H1 (cell line): ENCODE measurements at regions not wholly inside any gene's neighbourhood (a gene's known extent, or its start where the extent isn't known, plus 50 kb on each side); places are given as distances from the start of the nearest gene placed in this dataset.

Source experiments
- CTCF ChIA-PET: fragments of 300-600 bp; sonication (Branson Sonifier 250); formaldehyde crosslinking; loops from one replicate; lab custom pipeline; 2021; ENCODE audit not compliant: partially characterized antibody; lab: Charles Lee
- POLR2A ChIA-PET: fragments of 300-600 bp; sonication (Branson Sonifier 250); formaldehyde crosslinking; loops from one replicate; lab custom pipeline; 2021; ENCODE audit warnings: inconsistent platforms; ENCODE audit not compliant: partially characterized antibody; lab: Charles Lee
- DNase-seq, 2 experiments: peaks; one replicate each; pipeline versions ENCODE4 v3.0.0 to v3.0.0-alpha.2; 2010 to 2022; ENCODE audit warnings: low spot score in 2 of 2, low read depth in 1 of 2, mixed read lengths in 1 of 2
- FAIRE-seq: peaks from 2 replicates; lab custom pipeline; 2011; peaks lifted over from hg19 to GRCh38; lab: Jason Lieb, UNC
- H2AFZ ChIP-seq: 2 replicates; pipeline ENCODE4 v1.8.1; 2012; ENCODE audit warnings: low read length, inconsistent platforms
- H2AK5ac ChIP-seq: 2 replicates; pipeline ENCODE4 v1.6.1; 2013; ENCODE audit warnings: low read depth, low read length
- H2BK120ac ChIP-seq: replicated peaks from 2 replicates; pipeline ENCODE3; 2013; ENCODE audit warnings: low read depth, low read length, inconsistent platforms
- H2BK12ac ChIP-seq: 2 replicates; pipeline ENCODE4 v1.6.1; 2013; ENCODE audit warnings: low read depth, low read length
- H2BK15ac ChIP-seq: 2 replicates; pipeline ENCODE4 v1.6.1; 2013; ENCODE audit warnings: low read length
- H2BK20ac ChIP-seq: 2 replicates; pipeline ENCODE4 v1.6.1; 2013; ENCODE audit warnings: low read length
- H2BK5ac ChIP-seq: 2 replicates; pipeline ENCODE4 v1.6.1; 2013; ENCODE audit warnings: low read depth, low read length
- H3K14ac ChIP-seq: 2 replicates; pipeline ENCODE4 v1.6.1; 2013; ENCODE audit warnings: inconsistent platforms; ENCODE audit not compliant: insufficient read length
- H3K18ac ChIP-seq: 2 replicates; pipeline ENCODE4 v1.6.1; 2013; ENCODE audit warnings: low read length; ENCODE audit errors: extremely low read depth
- H3K23ac ChIP-seq: 2 replicates; pipeline ENCODE4 v1.6.1; 2013; ENCODE audit warnings: inconsistent platforms; ENCODE audit not compliant: insufficient read length
- H3K23me2 ChIP-seq: 2 replicates; pipeline ENCODE4 v1.6.1; 2013; ENCODE audit warnings: low read depth, low read length
- H3K27ac ChIP-seq: 2 replicates; pipeline ENCODE4 v1.6.1; 2011; ENCODE audit warnings: low read depth, low read length, inconsistent platforms
- H3K27me3 ChIP-seq, 4 experiments: replicated peaks in 1 of 4; 1 replicate in 1 of 4; 2 replicates in 3 of 4; pipeline versions ENCODE4 v1.6.1 to v1.8.1; 2011 to 2013; ENCODE audit warnings: low read length in 3 of 4, mild to moderate bottlenecking in 3 of 4, inconsistent platforms in 2 of 4, mixed read lengths in 2 of 4, moderate library complexity in 1 of 4; ENCODE audit not compliant: control insufficient read depth in 3 of 4, insufficient read depth in 3 of 4; ENCODE audit errors: extremely low read depth in 1 of 4
- H3K36me3 ChIP-seq, 4 experiments: 2 replicates each; pipeline versions ENCODE4 v1.6.1 to v1.8.1; 2011 to 2013; ENCODE audit warnings: mild to moderate bottlenecking in 4 of 4, low read length in 3 of 4, moderate library complexity in 2 of 4, control low read depth in 1 of 4, inconsistent platforms in 1 of 4; ENCODE audit not compliant: insufficient read depth in 4 of 4, control insufficient read depth in 2 of 4
- H3K4ac ChIP-seq: replicated peaks from 2 replicates; pipeline ENCODE3; 2013; ENCODE audit warnings: low read length, low read depth, mixed read lengths, inconsistent platforms; ENCODE audit not compliant: insufficient read length
- H3K4me1 ChIP-seq, 4 experiments: replicated peaks in 1 of 4; 1 replicate in 1 of 4; 2 replicates in 3 of 4; pipeline versions ENCODE4 v1.6.1 to v1.8.1; 2011 to 2013; ENCODE audit warnings: low read length in 3 of 4, inconsistent platforms in 2 of 4, mixed read lengths in 1 of 4; ENCODE audit not compliant: insufficient read depth in 4 of 4, control insufficient read depth in 3 of 4
- H3K4me2 ChIP-seq, 2 experiments: 2 replicates each; pipeline versions ENCODE4 v1.6.1 to v1.8.1; 2011 to 2013; ENCODE audit warnings: low read depth in 2 of 2, low read length in 2 of 2, control low read depth in 1 of 2, inconsistent platforms in 1 of 2, mild to moderate bottlenecking in 1 of 2; ENCODE audit not compliant: insufficient read depth in 1 of 2
- H3K4me3 ChIP-seq, 4 experiments: fragments of 200-600, 300-600 bp in 1 of 4; sonication (generic), shearing (Covaris generic), sonication (Bioruptor Twin) in 1 of 4; 2 replicates each; pipeline versions ENCODE4 v1.5.1 to v1.8.1; 2011 to 2016; ENCODE audit warnings: low read length in 4 of 4, low read depth in 3 of 4, control low read depth in 2 of 4, inconsistent platforms in 2 of 4, mild to moderate bottlenecking in 2 of 4, mixed read lengths in 1 of 4, moderate library complexity in 1 of 4; ENCODE audit not compliant: insufficient read depth in 2 of 4; ENCODE audit errors: extremely low read depth in 1 of 4
- H3K56ac ChIP-seq: replicated peaks from 2 replicates; pipeline ENCODE3; 2013; ENCODE audit warnings: low read depth, mild to moderate bottlenecking, mixed read lengths, low read length, inconsistent platforms; ENCODE audit not compliant: insufficient read length
- H3K79me1 ChIP-seq: 2 replicates; pipeline ENCODE4 v1.6.1; 2013; ENCODE audit warnings: low read depth, low read length, control low read depth
- H3K79me2 ChIP-seq, 2 experiments: 2 replicates each; pipeline versions ENCODE4 v1.6.1 to v1.8.1; 2012 to 2013; ENCODE audit warnings: low read length in 2 of 2, mild to moderate bottlenecking in 2 of 2, inconsistent platforms in 1 of 2; ENCODE audit not compliant: insufficient read depth in 2 of 2, control insufficient read depth in 1 of 2
- H3K9ac ChIP-seq, 4 experiments: replicated peaks in 1 of 4; 1 replicate in 1 of 4; 2 replicates in 3 of 4; pipeline versions ENCODE4 v1.6.1 to v1.8.1; 2011 to 2013; ENCODE audit warnings: low read depth in 3 of 4, low read length in 3 of 4, control low read depth in 2 of 4, mild to moderate bottlenecking in 2 of 4, moderate library complexity in 2 of 4, inconsistent platforms in 1 of 4; ENCODE audit errors: extremely low read depth in 1 of 4
- H3K9me3 ChIP-seq, 2 experiments: 2 replicates each; pipeline versions ENCODE4 v1.6.1 to v1.8.1; 2012 to 2013; ENCODE audit warnings: mild to moderate bottlenecking in 2 of 2, moderate library complexity in 2 of 2, control low read depth in 1 of 2, inconsistent platforms in 1 of 2, low read depth in 1 of 2, low read length in 1 of 2, mixed read lengths in 1 of 2; ENCODE audit not compliant: insufficient read depth in 2 of 2
- H4K20me1 ChIP-seq, 2 experiments: replicated peaks in 1 of 2; 2 replicates each; pipeline versions ENCODE3 to v1.8.1; 2011 to 2013; ENCODE audit warnings: inconsistent platforms in 2 of 2, low read length in 2 of 2, mild to moderate bottlenecking in 1 of 2; ENCODE audit not compliant: insufficient read depth in 2 of 2, control insufficient read depth in 1 of 2
- H4K5ac ChIP-seq: 2 replicates; pipeline ENCODE4 v1.6.1; 2013; ENCODE audit warnings: low read length, low read depth, mixed read lengths, inconsistent platforms; ENCODE audit not compliant: insufficient read length
- H4K8ac ChIP-seq: 2 replicates; pipeline ENCODE4 v1.8.0; 2013; ENCODE audit warnings: mild to moderate bottlenecking, moderate library complexity, low read length, inconsistent platforms; ENCODE audit not compliant: insufficient read depth; ENCODE audit errors: extremely low read depth
- H4K91ac ChIP-seq: replicated peaks from 2 replicates; pipeline ENCODE3; 2013; ENCODE audit warnings: low read length, mixed read lengths, inconsistent platforms; ENCODE audit not compliant: insufficient read length
- ASH2L ChIP-seq: fragments of 200-600, 300-600 bp; sonication (generic); IDR thresholded peaks from one replicate; pipeline ENCODE4 v1.7.1; 2017; ENCODE audit warnings: low read length
- SP4 ChIP-seq: IDR thresholded peaks from 2 replicates; pipeline ENCODE4 v1.6.1; 2012; ENCODE audit warnings: low read length, inconsistent platforms
- WGBS, 2 experiments: shearing (Covaris generic) in 1 of 2; methylation state at CpG; one replicate each; pipeline versions ENCODE4 v1.1.6 to v1.1.7; 2013 to 2015; ENCODE audit warnings: low lambda C conversion rate in 2 of 2, mixed read lengths in 2 of 2, inconsistent platforms in 1 of 2, low coverage in 1 of 2, missing lambda C conversion rate in 1 of 2; ENCODE audit not compliant: insufficient replicate concordance in 2 of 2, insufficient coverage in 1 of 2, insufficient read length in 1 of 2; ENCODE audit errors: extremely low coverage in 1 of 2, missing lambda C conversion rate in 1 of 2; 5-methylcytosine and 5-hydroxymethylcytosine counted together

DNA sequence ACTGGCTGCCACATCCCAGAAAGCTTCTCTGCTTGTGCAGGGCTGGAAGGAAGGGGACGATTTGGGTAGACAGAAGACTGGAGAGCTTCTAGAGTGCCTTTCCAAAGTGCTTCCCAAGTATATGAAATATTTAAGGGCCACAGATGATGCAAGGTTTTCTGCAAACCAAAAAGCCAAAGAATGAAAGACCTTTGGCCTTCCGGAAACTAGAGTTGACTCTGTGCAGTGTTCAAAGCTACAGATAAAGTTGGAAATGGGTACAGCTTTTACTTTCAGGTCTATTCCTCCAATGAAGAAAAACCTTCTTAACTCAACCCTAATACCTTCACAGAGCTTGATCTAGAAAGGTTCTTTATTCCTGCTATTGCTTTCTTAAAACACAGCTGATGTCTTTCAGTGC is 253.0 kb upstream of the KLHL29 start:
- H2AFZ ChIP-seq: no peak overlapping the region
- no peak overlapping the region for H4K5ac ChIP-seq
- H3K4me2 ChIP-seq: no peak overlapping the region
- H3K23me2 ChIP-seq: no peaks in the 10 kb centered on the region
- no peak overlapping the region for H3K27ac ChIP-seq
- CTCF ChIA-PET: interaction anchor here (0.9 to 1.5 kb wide), 5 partner anchors 9 to 219 kb away, joined by 3 to 4 read pairs (median 3); no protein-coding TSS in a partner anchor
- no peak overlapping the region for H3K4ac ChIP-seq
- H2BK12ac ChIP-seq: no peak overlapping the region
- no peak overlapping the region for H3K9ac ChIP-seq
- no peak overlapping the region for H4K8ac ChIP-seq
- H3K4me1 ChIP-seq: 0 out of 7 replicates have a peak, but pooled peaks cover 0 to 2% (median 2%) of the 10 kb centered on the region in 4 experiments
- H3K27me3 ChIP-seq: no peaks in the 10 kb centered on the region
- peaks cover 0 to 6% of the 10 kb centered on the region in 2 experiments; a peak in 1 of 4 replicates for H3K9me3 ChIP-seq
- H3K23ac ChIP-seq: no peak overlapping the region
- H2BK20ac ChIP-seq: no peak overlapping the region
- H3K56ac ChIP-seq: no peak overlapping the region
- no peak overlapping the region for H2BK15ac ChIP-seq
- no peak overlapping the region for H3K14ac ChIP-seq
- POLR2A ChIA-PET: no interaction called here
- H3K79me1 ChIP-seq: no peaks in the 10 kb centered on the region
- TF ChIP-seq SP4: no peak
- TF ChIP-seq ASH2L: no peak
- WGBS, 2 experiments: 91% methylated on average over 2 of the region's 2 CpGs; no CpG with 5 or more reads in 1 of the 2 experiments
- no peaks in the 10 kb centered on the region for H3K36me3 ChIP-seq
- H3K79me2 ChIP-seq: no peaks in the 10 kb centered on the region
- H4K91ac ChIP-seq: no peak overlapping the region
- H2BK5ac ChIP-seq: no peak overlapping the region
- no peak overlapping the region for H2BK120ac ChIP-seq
- H3K18ac ChIP-seq: no peak overlapping the region
- no peak for FAIRE-seq
- no peak overlapping the region for H3K4me3 ChIP-seq
- H2AK5ac ChIP-seq: no peak overlapping the region
- DNase-seq: no peak
- no peaks in the 10 kb centered on the region for H4K20me1 ChIP-seq
